ENCODE measurements at regions not wholly inside any gene's neighbourhood (a gene's known extent, or its start where the extent isn't known, plus 50 kb on each side); places are given as distances from the start of the nearest gene placed in this dataset.

- peaks cover 0 to 5% (median 0%) of the 10 kb centered on the region in 7 donors for H3K9me3 Mint-ChIP-seq
- H3K27me3 Mint-ChIP-seq: peaks cover 28 to 63% (median 56%) of the 10 kb centered on the region in 3 donors
- DNase-seq: no peak
- peaks cover 0 to 9% (median 6%) of the 10 kb centered on the region in 3 donors for H3K4me1 Mint-ChIP-seq
- H3K36me3 Mint-ChIP-seq: peaks cover 0 to 7% of the 10 kb centered on the region in 2 donors
- no peak overlapping the region for H3K27ac Mint-ChIP-seq
- ATAC-seq (ENCODE audit: low read depth in 2 of 2): no peak
- no peak overlapping the region for H3K4me3 Mint-ChIP-seq
Measured at GRCh38 chr5:174315471-174315870, 270.0 kb downstream of the NSG2 start.

GRCh38 chr5:174315871-174316270, 270.4 kb downstream of the NSG2 start:
- no peak overlapping the region for H3K4me3 Mint-ChIP-seq
- peaks cover 24 to 59% (median 56%) of the 10 kb centered on the region in 3 donors for H3K27me3 Mint-ChIP-seq
- peaks cover 0 to 2% (median 0%) of the 10 kb centered on the region in 7 donors for H3K9me3 Mint-ChIP-seq
- H3K27ac Mint-ChIP-seq: no peak overlapping the region
- H3K4me1 Mint-ChIP-seq: peaks cover 0 to 7% (median 6%) of the 10 kb centered on the region in 3 donors
- peaks cover 0 to 3% of the 10 kb centered on the region in 2 donors for H3K36me3 Mint-ChIP-seq
- no peak for DNase-seq
- ATAC-seq (ENCODE audit: low read depth in 2 of 2): no peak

- no peak overlapping the region for H3K27ac Mint-ChIP-seq
- H3K36me3 Mint-ChIP-seq: no peaks in the 10 kb centered on the region
- no peak for ATAC-seq (ENCODE audit: low read depth in 2 of 2)
- peaks cover 0 to 2% (median 0%) of the 10 kb centered on the region in 7 donors for H3K9me3 Mint-ChIP-seq
- no peak for DNase-seq
- H3K4me3 Mint-ChIP-seq: no peak overlapping the region
- H3K4me1 Mint-ChIP-seq: peaks cover 0 to 6% (median 6%) of the 10 kb centered on the region in 3 donors
- H3K27me3 Mint-ChIP-seq: peaks cover 22 to 58% (median 56%) of the 10 kb centered on the region in 3 donors
Measured at GRCh38 chr5:174316326-174316725, 270.8 kb downstream of the NSG2 start.

- Mint-ChIP-seq H3K27me3 (peaks cover 23 to 63% (median 59%) of the 10 kb centered on the region in 3 donors), H3K4me1 (peaks cover 0 to 6% (median 6%) of the 10 kb centered on the region in 3 donors)
- ATAC-seq (ENCODE audit: low read depth in 2 of 2): no peak
Measured at GRCh38 chr5:174317256-174317894, 271.9 kb downstream of the NSG2 start.

GRCh38 chr5:174318578-174318977, 273.1 kb downstream of the NSG2 start:
- Mint-ChIP-seq H3K36me3 (peaks cover 0 to 6% of the 10 kb centered on the region in 2 donors), H3K9me3 (peaks cover 0 to 5% (median 2%) of the 10 kb centered on the region in 7 donors), H3K4me1 (peaks cover 0 to 3% (median 0%) of the 10 kb centered on the region in 3 donors), H3K4me3 (no peak overlapping the region), H3K27ac (no peak overlapping the region), H3K27me3 (peaks cover 29 to 60% (median 55%) of the 10 kb centered on the region in 3 donors)
- ATAC-seq (ENCODE audit: low read depth in 2 of 2) (no peak), DNase-seq (no peak)

More at GRCh38 chr5:174317256-174317894, 271.9 kb downstream of the NSG2 start:
- H3K4me3 Mint-ChIP-seq: no peak overlapping the region
- H3K36me3 Mint-ChIP-seq: no peaks in the 10 kb centered on the region
- no peak overlapping the region for H3K27ac Mint-ChIP-seq
- no peak for DNase-seq
- H3K9me3 Mint-ChIP-seq: peaks cover 0 to 3% (median 0%) of the 10 kb centered on the region in 7 donors

- peaks cover 0 to 3% (median 0%) of the 10 kb centered on the region in 3 donors for H3K4me1 Mint-ChIP-seq
Measured at GRCh38 chr5:174319551-174319950, 274.0 kb downstream of the NSG2 start.

GRCh38 chr5:174320051-174320450, 274.5 kb downstream of the NSG2 start:
- peaks cover 30 to 56% (median 47%) of the 10 kb centered on the region in 3 donors for H3K27me3 Mint-ChIP-seq
- peaks cover 0 to 3% (median 0%) of the 10 kb centered on the region in 3 donors for H3K4me1 Mint-ChIP-seq
- ATAC-seq (ENCODE audit: low read depth in 2 of 2) (no peak), DNase-seq (no peak)
- peaks cover 0 to 6% of the 10 kb centered on the region in 2 donors for H3K36me3 Mint-ChIP-seq
- no peak overlapping the region for H3K27ac Mint-ChIP-seq
- H3K4me3 Mint-ChIP-seq: no peak overlapping the region
- peaks cover 0 to 6% (median 2%) of the 10 kb centered on the region in 7 donors for H3K9me3 Mint-ChIP-seq

More at GRCh38 chr5:174319551-174319950, 274.0 kb downstream of the NSG2 start:
- no peak for DNase-seq
- Mint-ChIP-seq H3K36me3 (peaks cover 0 to 6% of the 10 kb centered on the region in 2 donors), H3K27me3 (peaks cover 33 to 58% (median 52%) of the 10 kb centered on the region in 3 donors), H3K27ac (no peak overlapping the region), H3K4me3 (no peak overlapping the region), H3K9me3 (peaks cover 0 to 6% (median 2%) of the 10 kb centered on the region in 7 donors)
- ATAC-seq (ENCODE audit: low read depth in 2 of 2): no peak

GRCh38 chr5:174323878-174324281, 278.4 kb downstream of the NSG2 start:
- ATAC-seq (ENCODE audit: low read depth in 2 of 2): no peak
- no peak for DNase-seq
- no peak overlapping the region for H3K4me3 Mint-ChIP-seq
- no peak overlapping the region for H3K27ac Mint-ChIP-seq
- peaks cover 0 to 6% (median 1%) of the 10 kb centered on the region in 7 donors for H3K9me3 Mint-ChIP-seq
- peaks cover 21 to 36% (median 29%) of the 10 kb centered on the region in 3 donors for H3K27me3 Mint-ChIP-seq
- peaks cover 0 to 3% (median 0%) of the 10 kb centered on the region in 3 donors for H3K4me1 Mint-ChIP-seq
- peaks cover 0 to 6% of the 10 kb centered on the region in 2 donors for H3K36me3 Mint-ChIP-seq

- ATAC-seq (ENCODE audit: low read depth in 2 of 2): no peak
- no peak for DNase-seq
Measured at GRCh38 chr5:174324680-174325079, 279.2 kb downstream of the NSG2 start.

GRCh38 chr5:174325431-174325830, 279.9 kb downstream of the NSG2 start:
- Mint-ChIP-seq H3K4me3 (no peak overlapping the region), H3K27ac (peak overlapping the region in 1 of 6 donors; percentile 15), H3K36me3 (peaks cover 0 to 6% of the 10 kb centered on the region in 2 donors), H3K27me3 (peaks cover 18 to 34% (median 22%) of the 10 kb centered on the region in 3 donors), H3K4me1 (peaks cover 0 to 3% (median 0%) of the 10 kb centered on the region in 3 donors), H3K9me3 (peaks cover 0 to 6% (median 0%) of the 10 kb centered on the region in 7 donors)
- ATAC-seq (ENCODE audit: low read depth in 2 of 2): no peak
- DNase-seq: no peak

More at GRCh38 chr5:174324680-174325079, 279.2 kb downstream of the NSG2 start:
- Mint-ChIP-seq H3K27ac (no peak overlapping the region), H3K4me3 (no peak overlapping the region), H3K36me3 (peaks cover 0 to 6% of the 10 kb centered on the region in 2 donors), H3K27me3 (peaks cover 18 to 35% (median 27%) of the 10 kb centered on the region in 3 donors), H3K9me3 (peaks cover 0 to 6% (median 0%) of the 10 kb centered on the region in 7 donors), H3K4me1 (peaks cover 0 to 3% (median 0%) of the 10 kb centered on the region in 3 donors)

GRCh38 chr5:174325961-174326360, 280.5 kb downstream of the NSG2 start:
- Mint-ChIP-seq H3K9me3 (peaks cover 0 to 6% (median 0%) of the 10 kb centered on the region in 7 donors), H3K27ac (no peak overlapping the region), H3K36me3 (peaks cover 0 to 6% of the 10 kb centered on the region in 2 donors), H3K27me3 (peaks cover 17 to 34% (median 18%) of the 10 kb centered on the region in 3 donors), H3K4me1 (peaks cover 0 to 3% (median 0%) of the 10 kb centered on the region in 3 donors), H3K4me3 (no peak overlapping the region)
- ATAC-seq (ENCODE audit: low read depth in 2 of 2) (no peak), DNase-seq (no peak)

GRCh38 chr5:174326372-174326771, 280.9 kb downstream of the NSG2 start:
- Mint-ChIP-seq H3K27me3 (peaks cover 13 to 30% (median 18%) of the 10 kb centered on the region in 3 donors), H3K27ac (no peak overlapping the region), H3K9me3 (peaks cover 0 to 5% (median 0%) of the 10 kb centered on the region in 7 donors), H3K4me3 (no peak overlapping the region), H3K4me1 (peaks cover 0 to 3% (median 0%) of the 10 kb centered on the region in 3 donors), H3K36me3 (peaks cover 0 to 6% of the 10 kb centered on the region in 2 donors)
- DNase-seq (no peak), ATAC-seq (ENCODE audit: low read depth in 2 of 2) (no peak)

GRCh38 chr5:174327317-174327864, 281.9 kb downstream of the NSG2 start:
- Mint-ChIP-seq H3K4me3 (no peak overlapping the region), H3K27me3 (peaks cover 7 to 30% (median 17%) of the 10 kb centered on the region in 3 donors), H3K27ac (no peak overlapping the region), H3K36me3 (peaks cover 0 to 6% of the 10 kb centered on the region in 2 donors), H3K9me3 (peaks cover 0 to 4% (median 0%) of the 10 kb centered on the region in 7 donors), H3K4me1 (peaks cover 0 to 3% (median 0%) of the 10 kb centered on the region in 3 donors)
- DNase-seq (no peak), ATAC-seq (ENCODE audit: low read depth in 2 of 2) (no peak)

All from naive B cell (primary cell).